ENCODE measurements at regions not wholly inside any gene's neighbourhood (a gene's known extent, or its start where the extent isn't known, plus 50 kb on each side); places are given as distances from the start of the nearest gene placed in this dataset.

GRCh38 chr5:167754501-167755021 is 536.9 kb upstream of the WWC1 start:
- no peak for TF ChIP-seq CTCF (conservative IDR thresholded peaks at IDR 0.05; ENCODE audit: control insufficient read depth, insufficient read depth, low read depth, low read length)
- DNase-seq (ENCODE audit: low read depth): no peak
- H3K4me3 ChIP-seq (ENCODE audit: control insufficient read depth, low read depth, low read length): no peak overlapping the region

GRCh38 chr5:167755420-167755819 is 536.0 kb upstream of the WWC1 start:
- no peak overlapping the region for H3K4me3 ChIP-seq (ENCODE audit: control insufficient read depth, low read depth, low read length)
- no peak for DNase-seq (ENCODE audit: low read depth)
- no peak for TF ChIP-seq CTCF (conservative IDR thresholded peaks at IDR 0.05; ENCODE audit: control insufficient read depth, insufficient read depth, low read depth, low read length)

- no peak overlapping the region for H3K4me3 ChIP-seq (ENCODE audit: control insufficient read depth, low read depth, low read length)
- DNase-seq (ENCODE audit: low read depth): peak; percentile 66
- no peak for TF ChIP-seq CTCF (conservative IDR thresholded peaks at IDR 0.05; ENCODE audit: control insufficient read depth, insufficient read depth, low read depth, low read length)
Observed at GRCh38 chr5:167759057-167759821, 532.2 kb upstream of the WWC1 start.

- DNase-seq (ENCODE audit: low read depth): peak; percentile 77
- H3K4me3 ChIP-seq (ENCODE audit: control insufficient read depth, low read depth, low read length): no peak overlapping the region
- no peak for TF ChIP-seq CTCF (conservative IDR thresholded peaks at IDR 0.05; ENCODE audit: control insufficient read depth, insufficient read depth, low read depth, low read length)
Observed at GRCh38 chr5:167763772-167764171, 527.7 kb upstream of the WWC1 start.

GRCh38 chr5:167764641-167765289 is 526.7 kb upstream of the WWC1 start:
- no peak overlapping the region for H3K4me3 ChIP-seq (ENCODE audit: control insufficient read depth, low read depth, low read length)
- DNase-seq (ENCODE audit: low read depth): no peak
- TF ChIP-seq CTCF (conservative IDR thresholded peaks at IDR 0.05; ENCODE audit: control insufficient read depth, insufficient read depth, low read depth, low read length): no peak

- no peak for TF ChIP-seq CTCF (conservative IDR thresholded peaks at IDR 0.05; ENCODE audit: control insufficient read depth, insufficient read depth, low read depth, low read length)
- no peak overlapping the region for H3K4me3 ChIP-seq (ENCODE audit: control insufficient read depth, low read depth, low read length)
- DNase-seq (ENCODE audit: low read depth): no peak
Observed at GRCh38 chr5:167765352-167765751, 526.1 kb upstream of the WWC1 start.
